Esophagus muscularis mucosa (tissue), 4 donors: ENCODE measurements at regions not wholly inside any gene's neighbourhood (a gene's known extent, or its start where the extent isn't known, plus 50 kb on each side); places are given as distances from the start of the nearest gene placed in this dataset.
"Not testable (repeated sequence)": the region's sequence is repeated elsewhere in the genome, so short reads cannot be mapped to it uniquely, and the experiment has no call there.

Source experiments
- DNase-seq: peaks from one replicate; pipeline ENCODE4 v3.0.0-alpha.2; 2017; ENCODE audit errors: extremely low spot score
- H3K27ac ChIP-seq, 4 donors: fragments of 200-600 bp; sonication (generic); replicated peaks in 1 of 4; 1 replicate in 3 of 4; 2 replicates in 1 of 4; pipeline ENCODE4 v1.5.1; 2016 to 2019; ENCODE audit warnings: mild to moderate bottlenecking in 1 of 4
- H3K27me3 ChIP-seq, 4 donors: fragments of 200-600 bp; sonication (generic); one replicate each; pipeline versions ENCODE4 v1.5.1 to v1.6.0; 2016 to 2019
- H3K36me3 ChIP-seq, 4 donors: fragments of 200-600 bp; sonication (generic); one replicate each; pipeline ENCODE4 v1.5.1; 2016 to 2019
- H3K4me1 ChIP-seq, 4 donors: fragments of 200-600 bp; sonication (generic); one replicate each; pipeline ENCODE4 v1.5.1; 2016 to 2019
- H3K4me3 ChIP-seq, 4 donors: fragments of 200-600 bp; sonication (generic); 1 replicate in 2 of 4; 2 replicates in 2 of 4; pipeline ENCODE4 v1.5.1; 2016 to 2019; ENCODE audit warnings: mild to moderate bottlenecking in 4 of 4, moderate library complexity in 1 of 4
- H3K9me3 ChIP-seq, 4 donors: fragments of 200-600 bp; sonication (generic); 1 replicate in 3 of 4; 2 replicates in 1 of 4; pipeline ENCODE4 v1.5.1; 2016 to 2019
- CTCF ChIP-seq, 3 experiments: fragments of 200-600 bp in 2 of 3; fragments of 450-650 bp in 1 of 3; sonication (generic) in 2 of 3; IDR thresholded peaks; one replicate each; pipeline ENCODE4 v1.5.1; 2017 to 2019; ENCODE audit warnings: antibody characterized with exemption in 3 of 3, mild to moderate bottlenecking in 2 of 3, moderate library complexity in 1 of 3
- EP300 ChIP-seq: sonication (generic); formaldehyde crosslinking; IDR thresholded peaks from one replicate; pipeline ENCODE4 v1.6.1; 2017; ENCODE audit warnings: antibody characterized with exemption
- POLR2A ChIP-seq: fragments of 450-650 bp; IDR thresholded peaks from one replicate; pipeline ENCODE4 v1.6.1; 2017; ENCODE audit warnings: antibody characterized with exemption, moderate library complexity, mild to moderate bottlenecking, low read depth
- POLR2AphosphoS5 ChIP-seq, 2 donors: sonication (generic); formaldehyde crosslinking; IDR thresholded peaks; one replicate each; pipeline ENCODE4 v1.6.1; 2017; ENCODE audit warnings: antibody characterized with exemption in 2 of 2
- WGBS: methylation state at CpG from one replicate; pipeline ENCODE4 v1.1.5; 2018; 5-methylcytosine and 5-hydroxymethylcytosine counted together
- intact Hi-C: fragments of 100-400 bp; cut with DNase I; formaldehyde crosslinking; loops from one replicate; pipeline ENCODE4 v1.15.1; 2023

GRCh38 chr4:170386511-170386910 is 296.8 kb upstream of the AADAT start:
- H3K36me3 ChIP-seq: no peaks in the 10 kb centered on the region
- H3K4me3 ChIP-seq: no peak overlapping the region
- 61% methylated on average over 6 of the region's 6 CpGs for WGBS
- DNase-seq: no peak
- intact Hi-C loops: no loop called here
- no peaks in the 10 kb centered on the region for H3K4me1 ChIP-seq
- no peak for TF ChIP-seq POLR2AphosphoS5 (IDR thresholded peaks at IDR 0.05)
- TF ChIP-seq EP300: no peak
- H3K27ac ChIP-seq: no peak overlapping the region
- no peaks in the 10 kb centered on the region for H3K27me3 ChIP-seq
- peaks cover 0 to 9% (median 2%) of the 10 kb centered on the region in 4 donors for H3K9me3 ChIP-seq

- DNase-seq: no peak
- H3K27ac ChIP-seq: no peak overlapping the region
- no peaks in the 10 kb centered on the region for H3K36me3 ChIP-seq
- no peak overlapping the region for H3K4me3 ChIP-seq
- H3K27me3 ChIP-seq: no peaks in the 10 kb centered on the region
- no peaks in the 10 kb centered on the region for H3K4me1 ChIP-seq
- TF ChIP-seq POLR2AphosphoS5 (IDR thresholded peaks at IDR 0.05) (no peak), POLR2A (no peak), CTCF (IDR thresholded peaks at IDR 0.05) (no peak), EP300 (no peak)
- peaks cover 0 to 40% (median 5%) of the 10 kb centered on the region in 4 donors for H3K9me3 ChIP-seq
- 72% methylated on average over 3 of the region's 3 CpGs for WGBS
- intact Hi-C loops: no loop called here
Observed at GRCh38 chr4:170374770-170375169, 285.0 kb upstream of the AADAT start.

GRCh38 chr4:170348945-170349344 is 259.2 kb upstream of the AADAT start:
- intact Hi-C loops: no loop called here
- no peaks in the 10 kb centered on the region for H3K4me1 ChIP-seq
- no peaks in the 10 kb centered on the region for H3K27me3 ChIP-seq
- WGBS: 90% methylated on average over 2 of the region's 2 CpGs
- TF ChIP-seq POLR2AphosphoS5 (IDR thresholded peaks at IDR 0.05) (no peak), EP300 (no peak), CTCF (IDR thresholded peaks at IDR 0.05) (no peak), POLR2A (no peak)
- H3K4me3 ChIP-seq: no peak overlapping the region
- H3K27ac ChIP-seq: no peak overlapping the region
- DNase-seq: no peak
- H3K9me3 ChIP-seq: no peaks in the 10 kb centered on the region
- H3K36me3 ChIP-seq: no peaks in the 10 kb centered on the region

- intact Hi-C loops, H3K4me1 ChIP-seq, H3K27me3 ChIP-seq, H3K36me3 ChIP-seq, H3K4me3 ChIP-seq, H3K27ac ChIP-seq, DNase-seq, H3K9me3 ChIP-seq: not testable (repeated sequence)
- WGBS: 40% methylated on average over 1 of the region's 1 CpG
Observed at GRCh38 chr4:170347191-170347590, 257.4 kb upstream of the AADAT start.

GRCh38 chr4:170339522-170339921 is 249.8 kb upstream of the AADAT start:
- H3K9me3 ChIP-seq: peaks cover 0 to 7% (median 5%) of the 10 kb centered on the region in 4 donors
- no peaks in the 10 kb centered on the region for H3K4me1 ChIP-seq
- H3K36me3 ChIP-seq: no peaks in the 10 kb centered on the region
- DNase-seq: no peak
- no peak for TF ChIP-seq POLR2AphosphoS5 (IDR thresholded peaks at IDR 0.05)
- no peak for TF ChIP-seq EP300
- no peak for TF ChIP-seq CTCF (IDR thresholded peaks at IDR 0.05)
- no peak for TF ChIP-seq POLR2A
- no peak overlapping the region for H3K4me3 ChIP-seq
- intact Hi-C loops: no loop called here
- H3K27me3 ChIP-seq: no peaks in the 10 kb centered on the region
- 94% methylated on average over 2 of the region's 2 CpGs for WGBS
- no peak overlapping the region for H3K27ac ChIP-seq

- peaks cover 0 to 7% (median 5%) of the 10 kb centered on the region in 4 donors for H3K9me3 ChIP-seq
- no peak for DNase-seq
- intact Hi-C loops: no loop called here
- no peak overlapping the region for H3K27ac ChIP-seq
- no peaks in the 10 kb centered on the region for H3K27me3 ChIP-seq
- H3K36me3 ChIP-seq: no peaks in the 10 kb centered on the region
- WGBS: 72% methylated on average over 3 of the region's 3 CpGs
- H3K4me1 ChIP-seq: no peaks in the 10 kb centered on the region
- TF ChIP-seq POLR2A (no peak), POLR2AphosphoS5 (IDR thresholded peaks at IDR 0.05) (no peak), CTCF (IDR thresholded peaks at IDR 0.05) (no peak), EP300 (no peak)
- no peak overlapping the region for H3K4me3 ChIP-seq
Observed at GRCh38 chr4:170336238-170336775, 246.6 kb upstream of the AADAT start.
